SW480 (cell line): ENCODE measurements at regions not wholly inside any gene's neighbourhood (a gene's known extent, or its start where the extent isn't known, plus 50 kb on each side); places are given as distances from the start of the nearest gene placed in this dataset.
A peak's percentile ranks its signal among the peaks of the same experiment; 100 is the strongest.
"Not testable (repeated sequence)": the region's sequence is repeated elsewhere in the genome, so short reads cannot be mapped to it uniquely, and the experiment has no call there.

Experiments used
- DNase-seq: peaks from one replicate; pipeline ENCODE4 v3.0.0-alpha.2; 2016; ENCODE audit warnings: low spot score

- no peak for DNase-seq
Observed at GRCh38 chr5:29170599-29170998, 2022.9 kb upstream of the CDH6 start.

- no peak for DNase-seq
Observed at GRCh38 chr5:29169886-29170285, 2023.6 kb upstream of the CDH6 start.

DNA sequence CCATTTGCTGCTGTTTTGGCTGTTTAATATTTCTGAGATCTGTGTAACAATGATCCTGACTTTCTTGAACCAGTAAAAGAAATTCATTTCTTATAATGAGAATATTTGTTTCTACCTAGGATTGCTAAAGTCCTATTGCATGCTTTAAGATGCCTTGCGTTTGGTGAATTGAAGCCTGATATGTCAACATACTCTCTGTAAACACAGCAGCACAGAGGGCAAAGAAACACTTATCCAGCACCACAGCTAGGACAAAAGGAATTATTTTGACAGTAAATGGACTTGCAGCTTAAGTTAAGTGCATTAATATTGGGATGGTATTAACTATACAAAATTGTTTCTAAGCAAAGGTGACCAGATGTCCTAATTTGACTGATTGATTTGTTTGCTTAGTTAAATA, 2031.2 kb upstream of the CDH6 start:
- no peak for DNase-seq

GRCh38 chr5:29161399-29162291, 2031.8 kb upstream of the CDH6 start:
- no peak for DNase-seq

DNA sequence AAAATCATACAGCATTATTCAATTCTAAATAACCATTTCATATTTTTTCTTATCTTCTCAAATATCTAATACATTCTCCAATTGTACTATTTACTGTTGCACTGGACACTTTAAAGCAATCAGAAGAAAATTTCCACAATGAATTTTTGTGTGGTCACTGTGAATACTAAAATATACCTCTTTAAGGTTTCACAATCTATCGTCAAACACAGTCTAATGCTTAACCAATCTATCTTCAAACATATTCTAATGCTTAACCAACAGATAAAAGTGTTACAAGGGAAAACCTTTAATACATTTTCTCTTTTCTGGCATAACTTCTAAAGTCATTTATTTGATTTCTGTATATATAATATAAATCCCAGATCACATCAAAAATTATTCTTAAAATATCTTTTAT, 2035.5 kb upstream of the CDH6 start:
- DNase-seq: no peak

DNA sequence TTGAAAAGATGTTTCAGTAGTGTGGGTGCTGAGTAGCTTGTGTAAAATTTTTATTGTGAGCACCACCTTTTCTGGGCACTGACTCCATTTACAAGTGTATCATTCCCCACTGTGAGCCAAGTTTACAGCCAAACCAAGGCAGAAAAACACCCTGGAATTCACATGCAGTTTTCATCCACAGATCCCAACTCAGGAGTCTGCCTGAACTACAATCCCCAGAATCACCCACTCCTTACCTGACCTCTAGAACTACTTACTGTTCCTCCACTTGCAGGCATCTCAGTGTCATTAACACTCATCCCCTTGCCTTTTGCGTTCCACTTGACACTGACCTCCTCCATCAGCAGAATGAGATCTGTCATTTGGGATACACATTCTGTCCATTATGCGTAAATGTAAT, 2042.6 kb upstream of the CDH6 start:
- no peak for DNase-seq

GRCh38 chr5:29148581-29148980, 2044.9 kb upstream of the CDH6 start:
- DNase-seq: no peak

DNA sequence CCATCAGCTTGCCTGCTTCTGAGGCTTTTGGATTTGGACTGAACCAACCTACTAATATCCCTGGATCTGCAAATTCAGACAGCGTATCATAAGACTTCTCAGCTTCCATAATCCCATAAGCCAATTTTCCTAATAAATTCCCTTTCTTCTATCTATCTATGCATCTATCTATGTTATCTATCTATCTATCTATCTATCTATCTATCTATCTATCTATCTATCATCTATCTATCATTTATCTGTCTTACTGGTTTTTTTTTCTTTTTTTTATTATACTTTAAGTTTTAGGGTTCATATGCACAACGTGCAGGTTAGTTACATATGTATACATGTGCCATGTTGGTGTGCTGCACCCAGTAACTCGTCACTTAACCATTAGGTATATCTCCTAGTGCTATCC, 2045.4 kb upstream of the CDH6 start:
- no peak for DNase-seq

DNA sequence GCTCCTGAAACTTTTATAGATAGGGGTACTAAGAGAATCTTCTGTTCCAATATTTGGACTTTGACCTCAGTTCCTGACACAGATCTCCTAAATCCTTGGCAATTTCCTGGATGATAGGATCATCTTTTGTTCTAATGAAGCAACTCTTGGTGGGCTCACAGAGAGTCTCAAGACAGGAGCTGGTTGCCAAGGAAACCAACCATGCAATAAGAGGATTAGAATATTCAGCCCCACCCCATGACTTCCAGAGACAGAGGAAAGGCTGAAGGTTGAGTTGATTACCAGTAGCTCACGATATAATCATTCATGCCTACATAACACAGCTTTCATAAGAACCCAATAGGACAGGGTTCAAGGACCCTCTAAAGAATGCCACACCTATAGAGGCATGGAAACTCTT, 2050.2 kb upstream of the CDH6 start:
- DNase-seq: no peak

DNA sequence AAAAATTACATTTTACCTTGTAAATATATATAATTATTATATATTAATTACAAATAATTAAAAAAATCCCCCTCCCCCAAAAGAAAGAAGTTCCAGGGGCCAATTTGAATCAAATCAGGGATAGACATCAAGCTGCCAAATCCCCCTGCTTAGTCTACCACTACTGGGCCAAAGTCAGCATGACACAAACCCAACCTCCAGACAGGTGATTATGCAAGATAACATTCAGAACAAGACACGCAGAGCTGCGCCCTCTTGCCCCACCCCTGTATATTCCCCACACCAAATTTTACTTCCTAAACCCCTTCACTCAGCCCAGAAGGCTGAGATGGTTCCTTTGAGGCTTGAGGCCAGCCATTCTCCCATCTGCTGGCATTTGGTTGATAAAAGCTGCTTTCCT, 2059.1 kb upstream of the CDH6 start:
- no peak for DNase-seq

- no peak for DNase-seq
Observed at GRCh38 chr5:29131285-29131684, 2062.2 kb upstream of the CDH6 start.

DNA sequence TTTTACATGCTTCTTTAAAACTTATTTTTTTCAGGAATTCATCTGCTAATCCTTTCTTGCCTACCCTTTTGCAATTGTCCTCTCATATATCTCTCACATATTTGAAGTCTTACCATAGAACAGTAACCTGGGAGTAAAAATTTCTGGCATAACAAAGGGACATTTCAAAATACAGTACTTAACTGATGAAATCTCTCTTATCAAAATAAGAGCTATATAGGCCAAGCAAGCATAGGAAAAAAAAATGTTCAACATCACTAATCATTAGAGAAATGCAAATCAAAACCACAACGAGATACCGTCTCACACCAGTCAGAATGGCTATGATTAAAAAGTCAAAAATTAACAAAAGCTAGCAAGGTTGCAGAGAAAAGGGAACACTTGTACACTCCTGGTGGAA, 2062.7 kb upstream of the CDH6 start:
- DNase-seq: no peak

- DNase-seq: not testable (repeated sequence)
Observed at GRCh38 chr5:29127524-29128156, 2065.8 kb upstream of the CDH6 start.

- DNase-seq: not testable (repeated sequence)
Observed at GRCh38 chr5:29126462-29126861, 2067.0 kb upstream of the CDH6 start.

DNA sequence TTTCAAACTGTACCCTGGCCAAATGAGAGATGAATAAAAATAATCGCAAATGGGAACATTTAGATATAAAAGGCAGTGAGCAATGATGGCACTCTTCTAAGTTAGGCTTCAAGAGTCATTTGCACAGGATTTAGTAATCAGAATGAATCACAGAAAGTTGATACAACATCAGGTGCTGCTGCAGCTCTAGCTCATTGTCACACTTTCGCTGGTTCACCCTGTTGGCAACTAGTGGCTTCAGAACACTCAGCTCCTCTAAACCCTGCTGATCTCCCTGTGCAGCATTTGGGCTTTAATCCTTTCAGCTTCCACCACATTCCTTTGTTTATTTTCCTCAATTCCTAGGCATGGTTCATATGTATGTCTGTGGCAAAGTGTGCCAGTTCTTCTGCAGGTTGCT, 2071.2 kb upstream of the CDH6 start:
- no peak for DNase-seq

DNA sequence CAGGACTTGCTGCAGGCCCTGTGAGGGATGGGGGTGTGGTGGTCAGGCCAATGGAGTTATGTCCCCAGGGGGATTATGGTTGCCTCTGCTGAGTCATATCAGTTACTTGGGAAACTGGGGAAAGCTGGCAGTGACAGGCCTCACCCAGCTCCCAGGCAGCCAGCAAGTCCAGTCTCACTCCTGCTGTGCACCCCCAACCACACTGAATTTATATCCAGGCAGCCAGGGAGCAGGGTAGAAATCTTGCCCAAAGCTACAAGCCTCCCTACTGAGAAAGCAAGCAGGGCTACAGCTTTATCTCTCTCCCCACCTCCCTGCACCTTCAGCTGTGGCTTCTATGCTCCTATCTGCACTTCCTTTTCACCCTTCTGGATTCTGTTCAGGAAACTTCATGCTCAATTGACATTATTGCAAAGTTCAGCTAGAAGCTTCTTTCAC, 2076.0 kb upstream of the CDH9 start:
- no peak for DNase-seq

GRCh38 chr5:29113516-29113915, 2075.1 kb upstream of the CDH9 start:
- DNase-seq: no peak

GRCh38 chr5:29099585-29099984, 2061.2 kb upstream of the CDH9 start:
- DNase-seq: no peak

GRCh38 chr5:29089591-29090130, 2051.3 kb upstream of the CDH9 start:
- no peak for DNase-seq

DNA sequence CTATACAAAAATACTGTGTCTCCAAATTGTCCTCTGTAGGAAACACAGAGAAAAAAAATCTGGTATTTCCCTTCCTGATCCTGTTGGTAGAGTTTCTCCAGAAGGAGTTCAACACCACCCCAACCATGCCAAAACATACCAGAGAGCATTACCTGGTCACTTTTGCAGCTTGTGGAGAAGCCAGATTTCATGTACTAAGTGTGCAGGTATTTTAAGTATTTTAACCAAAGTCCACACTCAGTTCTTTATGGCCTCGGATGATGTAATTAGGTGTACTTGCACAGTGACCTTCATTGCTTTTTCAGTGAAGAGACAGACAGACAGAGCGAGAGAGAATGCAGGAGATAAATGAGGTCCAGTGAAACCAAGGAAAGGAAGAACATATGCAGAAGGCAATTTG, 2046.8 kb upstream of the CDH9 start:
- DNase-seq: peak; percentile 11

DNA sequence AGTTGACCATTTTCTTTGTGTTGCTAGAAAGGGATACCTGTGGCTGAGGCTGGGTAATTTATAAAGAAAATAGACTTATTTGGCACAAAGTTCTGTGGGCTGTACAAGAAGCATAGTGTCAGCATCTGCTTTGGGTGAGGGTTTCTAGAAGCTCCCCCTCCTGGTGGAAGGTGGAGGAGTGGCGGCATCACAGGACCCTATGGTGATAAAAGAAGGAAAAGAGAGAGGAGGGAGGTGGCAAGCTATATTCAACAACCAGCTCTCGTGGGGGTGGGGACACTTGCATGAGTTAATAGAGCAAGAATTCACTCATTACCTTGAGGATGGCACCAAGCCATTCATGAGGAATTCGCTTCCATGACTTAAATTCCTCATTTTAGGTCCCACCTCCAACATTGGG, 2041.4 kb upstream of the CDH9 start:
- no peak for DNase-seq

DNA sequence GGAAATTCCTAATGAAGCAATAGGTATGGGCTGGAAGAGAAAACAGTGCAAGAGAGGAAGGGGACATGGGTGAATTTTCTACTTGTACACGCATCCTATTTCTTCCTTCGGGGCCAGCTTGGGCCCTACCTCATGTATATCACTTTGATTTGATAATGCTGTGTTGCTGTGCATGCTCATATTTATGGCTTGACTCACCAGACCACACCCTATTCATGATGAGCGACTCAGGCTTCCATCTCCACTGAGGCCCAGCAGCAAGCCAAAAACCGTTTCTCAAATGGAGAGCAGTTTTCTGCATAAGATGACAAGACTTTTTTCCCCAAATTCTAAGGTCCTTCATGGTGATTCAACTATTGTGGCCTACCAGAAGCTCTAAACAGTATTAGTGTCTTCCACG, 2039.1 kb upstream of the CDH9 start:
- peak; percentile 55 for DNase-seq

- no peak for DNase-seq
Observed at GRCh38 chr5:29069104-29069402, 2030.7 kb upstream of the CDH9 start.

DNA sequence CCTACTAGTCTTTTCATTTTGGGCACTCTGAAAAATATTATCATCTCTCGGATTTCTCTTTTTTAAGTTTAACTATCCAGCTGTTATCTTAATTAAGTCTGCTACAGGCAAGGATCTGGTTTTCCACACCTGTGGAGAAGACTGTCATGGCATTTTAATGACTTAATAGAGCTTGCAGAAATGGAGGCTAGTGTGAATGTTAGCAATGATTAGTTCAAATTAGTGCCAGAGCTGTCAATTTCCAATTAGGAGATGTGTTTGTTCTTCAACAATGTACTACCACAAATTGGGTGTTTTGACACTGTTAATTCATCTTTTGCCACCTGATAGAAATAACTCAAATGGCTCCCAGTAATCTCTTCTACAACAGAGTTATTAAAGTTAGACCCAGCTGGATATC, 2023.0 kb upstream of the CDH9 start:
- no peak for DNase-seq
